ENCODE measurements at regions not wholly inside any gene's neighbourhood (a gene's known extent, or its start where the extent isn't known, plus 50 kb on each side); places are given as distances from the start of the nearest gene placed in this dataset.

DNA sequence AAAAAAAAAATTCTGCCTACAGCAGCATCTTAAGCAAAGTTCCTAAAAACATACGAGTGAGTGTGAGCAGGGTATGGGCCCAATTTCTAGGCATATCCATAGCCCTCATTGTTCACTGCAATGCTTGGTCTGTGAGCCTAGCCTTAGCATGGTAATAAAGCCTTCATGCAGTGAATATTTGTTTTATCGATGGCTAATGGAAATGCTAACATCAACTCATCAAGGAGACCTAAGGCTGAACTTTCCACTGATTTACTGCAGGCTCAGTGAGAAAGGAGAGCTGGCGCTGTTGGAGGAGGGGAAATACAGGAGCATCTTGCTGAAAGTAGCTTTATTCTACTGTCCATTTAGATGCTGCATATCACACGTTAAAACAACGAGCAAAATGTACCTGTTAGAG is 139.6 kb upstream of the DTNBP1 start:
- Histone ChIP-seq H3K4me1 (ENCODE audit: control insufficient read depth, low read length) (no peaks in the 10 kb centered on the region), H3K36me3 (ENCODE audit: control insufficient read depth, low read length) (no peaks in the 10 kb centered on the region), H4K20me1 (ENCODE audit: control insufficient read depth, insufficient read depth, low read depth, low read length) (no peaks in the 10 kb centered on the region), H3K4me3 (ENCODE audit: low read length) (no peak overlapping the region), H3K27me3 (ENCODE audit: control insufficient read depth, low read length) (no peaks in the 10 kb centered on the region), H3K27ac (ENCODE audit: low read depth, low read length) (no peak overlapping the region), H3F3A (ENCODE audit: control insufficient read depth, insufficient read depth) (no peaks in the 10 kb centered on the region), H3K4me2 (ENCODE audit: low read length) (no peak overlapping the region), H3K79me2 (ENCODE audit: control insufficient read depth, low read length) (no peaks in the 10 kb centered on the region), H3K9me2 (replicated peaks; ENCODE audit: control insufficient read depth, low read length) (no peaks in the 10 kb centered on the region), H3K9me3 (ENCODE audit: control insufficient read depth, insufficient read depth, low read length) (no peaks in the 10 kb centered on the region)
- TF ChIP-seq, protein P1, sequence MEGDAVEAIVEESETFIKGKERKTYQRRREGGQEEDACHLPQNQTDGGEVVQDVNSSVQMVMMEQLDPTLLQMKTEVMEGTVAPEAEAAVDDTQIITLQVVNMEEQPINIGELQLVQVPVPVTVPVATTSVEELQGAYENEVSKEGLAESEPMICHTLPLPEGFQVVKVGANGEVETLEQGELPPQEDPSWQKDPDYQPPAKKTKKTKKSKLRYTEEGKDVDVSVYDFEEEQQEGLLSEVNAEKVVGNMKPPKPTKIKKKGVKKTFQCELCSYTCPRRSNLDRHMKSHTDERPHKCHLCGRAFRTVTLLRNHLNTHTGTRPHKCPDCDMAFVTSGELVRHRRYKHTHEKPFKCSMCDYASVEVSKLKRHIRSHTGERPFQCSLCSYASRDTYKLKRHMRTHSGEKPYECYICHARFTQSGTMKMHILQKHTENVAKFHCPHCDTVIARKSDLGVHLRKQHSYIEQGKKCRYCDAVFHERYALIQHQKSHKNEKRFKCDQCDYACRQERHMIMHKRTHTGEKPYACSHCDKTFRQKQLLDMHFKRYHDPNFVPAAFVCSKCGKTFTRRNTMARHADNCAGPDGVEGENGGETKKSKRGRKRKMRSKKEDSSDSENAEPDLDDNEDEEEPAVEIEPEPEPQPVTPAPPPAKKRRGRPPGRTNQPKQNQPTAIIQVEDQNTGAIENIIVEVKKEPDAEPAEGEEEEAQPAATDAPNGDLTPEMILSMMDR (IDR thresholded peaks at IDR 0.05; ENCODE audit: low read depth, low read length, poor library complexity, severe bottlenecking): no peak
- TF ChIP-seq EZH2phosphoT487 (IDR thresholded peaks at IDR 0.05; ENCODE audit: borderline replicate concordance, low read length): no peak

DNA sequence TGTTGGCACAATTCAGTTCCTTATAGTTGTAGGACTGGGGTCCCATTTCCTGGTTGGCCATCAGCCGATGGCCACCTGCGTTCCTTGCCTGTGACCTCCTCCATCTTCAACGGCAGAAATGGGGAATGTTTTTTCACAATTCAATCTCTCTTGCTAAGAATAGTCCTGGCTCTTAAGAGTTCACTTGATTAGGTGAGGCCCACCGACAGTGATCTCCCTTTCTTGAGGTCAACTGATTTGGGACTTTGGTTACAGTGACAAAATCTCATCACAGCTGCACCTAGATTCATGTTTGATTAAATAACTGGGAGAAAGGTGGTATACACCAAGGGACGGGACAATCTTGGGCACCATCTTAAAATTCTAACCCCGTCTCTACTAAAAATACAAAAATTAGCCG is 139.1 kb upstream of the DTNBP1 start:
- H3F3A ChIP-seq (ENCODE audit: control insufficient read depth, insufficient read depth): no peaks in the 10 kb centered on the region
- no peaks in the 10 kb centered on the region for H3K36me3 ChIP-seq (ENCODE audit: control insufficient read depth, low read length)
- no peaks in the 10 kb centered on the region for H4K20me1 ChIP-seq (ENCODE audit: control insufficient read depth, insufficient read depth, low read depth, low read length)
- no peaks in the 10 kb centered on the region for H3K79me2 ChIP-seq (ENCODE audit: control insufficient read depth, low read length)
- H3K9me3 ChIP-seq (ENCODE audit: control insufficient read depth, insufficient read depth, low read length): no peaks in the 10 kb centered on the region
- H3K4me3 ChIP-seq (ENCODE audit: low read length): no peak overlapping the region
- TF ChIP-seq EZH2phosphoT487 (IDR thresholded peaks at IDR 0.05; ENCODE audit: borderline replicate concordance, low read length): no peak
- TF ChIP-seq, protein P1 (IDR thresholded peaks at IDR 0.05; ENCODE audit: low read depth, low read length, poor library complexity, severe bottlenecking): no peak
- no peaks in the 10 kb centered on the region for H3K9me2 ChIP-seq (replicated peaks; ENCODE audit: control insufficient read depth, low read length)
- H3K27ac ChIP-seq (ENCODE audit: low read depth, low read length): no peak overlapping the region
- H3K4me1 ChIP-seq (ENCODE audit: control insufficient read depth, low read length): no peaks in the 10 kb centered on the region
- no peaks in the 10 kb centered on the region for H3K27me3 ChIP-seq (ENCODE audit: control insufficient read depth, low read length)
- no peak overlapping the region for H3K4me2 ChIP-seq (ENCODE audit: low read length)

DNA sequence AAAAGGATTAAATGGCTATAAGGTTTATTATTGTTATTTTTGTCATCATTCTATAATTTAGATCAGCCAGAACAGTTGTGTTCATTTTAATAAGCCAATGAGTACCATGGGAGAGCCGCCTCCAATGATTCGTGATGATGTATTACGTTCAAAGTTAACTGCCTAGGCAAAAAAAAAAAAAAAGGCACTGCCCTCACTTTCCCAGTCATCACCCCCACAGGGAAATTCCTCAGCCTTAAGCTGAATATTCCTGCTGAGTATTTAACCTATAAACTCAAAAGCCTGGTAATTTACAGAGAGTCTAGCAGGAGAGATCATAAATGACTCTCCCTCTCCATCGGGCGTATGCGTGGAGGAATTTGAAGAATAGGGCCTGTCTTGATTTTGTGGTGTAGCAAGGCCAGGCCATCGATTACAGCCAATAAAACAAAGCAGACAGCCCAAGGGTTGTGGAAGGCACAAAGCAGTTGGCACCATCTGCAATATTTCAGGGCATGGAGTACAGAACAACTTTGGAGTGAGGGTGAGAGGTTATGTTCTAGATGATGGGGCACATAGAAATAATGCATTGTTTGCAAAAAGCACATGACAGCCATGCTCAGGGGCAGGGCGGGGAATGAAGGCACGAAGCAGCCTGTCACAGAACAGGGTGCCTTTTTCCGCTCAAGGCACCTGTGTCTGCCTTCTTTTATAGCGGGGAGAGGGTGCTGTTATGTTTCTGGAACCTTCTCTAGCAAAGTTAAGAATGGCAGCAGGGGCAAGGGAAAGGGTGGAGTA is 138.2 kb upstream of the DTNBP1 start:
- H3K36me3 ChIP-seq (ENCODE audit: control insufficient read depth, low read length): no peaks in the 10 kb centered on the region
- H3K9me2 ChIP-seq (replicated peaks; ENCODE audit: control insufficient read depth, low read length): no peaks in the 10 kb centered on the region
- no peaks in the 10 kb centered on the region for H3K9me3 ChIP-seq (ENCODE audit: control insufficient read depth, insufficient read depth, low read length)
- H3K27ac ChIP-seq (ENCODE audit: low read depth, low read length): no peak overlapping the region
- TF ChIP-seq, protein P1 (IDR thresholded peaks at IDR 0.05; ENCODE audit: low read depth, low read length, poor library complexity, severe bottlenecking): no peak
- TF ChIP-seq EZH2phosphoT487 (IDR thresholded peaks at IDR 0.05; ENCODE audit: borderline replicate concordance, low read length): no peak
- H3K4me3 ChIP-seq (ENCODE audit: low read length): no peak overlapping the region
- H3K4me2 ChIP-seq (ENCODE audit: low read length): no peak overlapping the region
- H4K20me1 ChIP-seq (ENCODE audit: control insufficient read depth, insufficient read depth, low read depth, low read length): no peaks in the 10 kb centered on the region
- no peaks in the 10 kb centered on the region for H3K27me3 ChIP-seq (ENCODE audit: control insufficient read depth, low read length)
- no peaks in the 10 kb centered on the region for H3K4me1 ChIP-seq (ENCODE audit: control insufficient read depth, low read length)
- H3K79me2 ChIP-seq (ENCODE audit: control insufficient read depth, low read length): no peaks in the 10 kb centered on the region
- no peaks in the 10 kb centered on the region for H3F3A ChIP-seq (ENCODE audit: control insufficient read depth, insufficient read depth)

Data from DOHH2 (cell line).